ENCODE measurements at regions not wholly inside any gene's neighbourhood (a gene's known extent, or its start where the extent isn't known, plus 50 kb on each side); places are given as distances from the start of the nearest gene placed in this dataset.

DNA sequence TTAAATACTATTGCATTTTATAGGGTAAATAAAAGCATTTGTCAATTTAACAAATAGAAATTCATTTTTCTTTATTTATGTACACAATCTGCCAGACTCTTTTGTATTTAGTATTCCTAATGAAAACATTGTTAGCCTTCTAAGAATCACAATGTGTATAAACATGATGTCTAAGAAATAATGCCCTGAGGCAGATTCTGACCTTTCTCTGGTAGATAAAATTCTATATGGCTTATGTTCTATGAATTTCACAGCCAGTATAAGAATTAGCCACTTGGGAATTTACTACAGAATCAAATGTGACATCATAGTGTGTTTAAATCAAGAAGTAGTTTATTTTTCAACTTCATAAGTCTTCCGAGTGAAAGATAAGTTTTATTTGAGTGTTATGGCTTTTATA lies 457.4 kb downstream of the ZIC1 start:
- H3K4me3 ChIP-seq (replicated peaks in 1 of 2; ENCODE audit: low read depth in 2 of 2, low read length in 2 of 2) = no peak overlapping the region
- no peak for DNase-seq (ENCODE audit: low read depth in 2 of 2)
- TF ChIP-seq, protein P1, sequence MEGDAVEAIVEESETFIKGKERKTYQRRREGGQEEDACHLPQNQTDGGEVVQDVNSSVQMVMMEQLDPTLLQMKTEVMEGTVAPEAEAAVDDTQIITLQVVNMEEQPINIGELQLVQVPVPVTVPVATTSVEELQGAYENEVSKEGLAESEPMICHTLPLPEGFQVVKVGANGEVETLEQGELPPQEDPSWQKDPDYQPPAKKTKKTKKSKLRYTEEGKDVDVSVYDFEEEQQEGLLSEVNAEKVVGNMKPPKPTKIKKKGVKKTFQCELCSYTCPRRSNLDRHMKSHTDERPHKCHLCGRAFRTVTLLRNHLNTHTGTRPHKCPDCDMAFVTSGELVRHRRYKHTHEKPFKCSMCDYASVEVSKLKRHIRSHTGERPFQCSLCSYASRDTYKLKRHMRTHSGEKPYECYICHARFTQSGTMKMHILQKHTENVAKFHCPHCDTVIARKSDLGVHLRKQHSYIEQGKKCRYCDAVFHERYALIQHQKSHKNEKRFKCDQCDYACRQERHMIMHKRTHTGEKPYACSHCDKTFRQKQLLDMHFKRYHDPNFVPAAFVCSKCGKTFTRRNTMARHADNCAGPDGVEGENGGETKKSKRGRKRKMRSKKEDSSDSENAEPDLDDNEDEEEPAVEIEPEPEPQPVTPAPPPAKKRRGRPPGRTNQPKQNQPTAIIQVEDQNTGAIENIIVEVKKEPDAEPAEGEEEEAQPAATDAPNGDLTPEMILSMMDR (IDR thresholded peaks at IDR 0.05; ENCODE audit: low read depth, low read length) = no peak

DNA sequence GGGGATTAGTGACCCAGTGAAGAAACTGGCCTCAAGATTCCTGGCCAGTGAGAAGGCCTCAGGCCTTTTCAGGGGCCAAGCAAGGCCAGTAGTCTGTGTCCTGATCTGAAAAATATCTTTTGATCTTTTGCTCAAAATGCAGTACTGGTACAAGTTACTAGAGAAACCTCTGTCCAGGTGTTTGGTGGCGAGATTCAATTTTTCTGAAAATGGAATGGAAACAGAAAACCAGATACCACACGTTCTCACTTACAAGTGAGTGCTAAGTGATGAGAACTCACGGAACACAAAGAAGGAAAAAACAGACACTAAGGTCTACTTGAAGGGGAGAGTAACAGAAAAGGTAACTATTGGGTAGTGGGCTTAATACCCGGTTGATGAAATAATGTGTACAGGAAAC lies 463.4 kb downstream of the ZIC1 start:
- no peak overlapping the region for H3K4me3 ChIP-seq (replicated peaks in 1 of 2; ENCODE audit: low read depth in 2 of 2, low read length in 2 of 2)
- TF ChIP-seq, protein P1 (IDR thresholded peaks at IDR 0.05; ENCODE audit: low read depth, low read length) = no peak
- DNase-seq (ENCODE audit: low read depth in 2 of 2) = no peak

DNA sequence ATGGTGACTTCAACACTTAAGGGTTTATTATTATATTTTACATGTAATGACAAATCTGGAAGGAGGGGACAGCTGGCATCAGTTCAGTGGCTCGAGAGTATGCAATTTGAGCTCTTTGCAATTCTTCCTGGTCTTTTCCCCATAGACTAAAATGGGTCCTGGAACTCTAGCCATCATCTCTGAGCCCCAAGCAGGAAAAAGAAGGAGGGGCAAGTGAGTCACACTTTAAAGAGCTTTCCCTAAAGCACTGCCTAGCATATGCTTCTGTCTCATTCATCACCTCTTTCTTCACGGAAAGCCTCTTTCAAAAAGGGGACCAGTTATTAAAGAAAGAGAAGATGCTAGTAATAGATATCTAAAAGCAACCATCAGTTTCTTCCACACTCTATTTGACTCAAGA lies 466.3 kb downstream of the ZIC1 start:
- H3K4me3 ChIP-seq (replicated peaks in 1 of 2; ENCODE audit: low read depth in 2 of 2, low read length in 2 of 2) = no peak overlapping the region
- no peak for DNase-seq (ENCODE audit: low read depth in 2 of 2)
- TF ChIP-seq, protein P1 (IDR thresholded peaks at IDR 0.05; ENCODE audit: low read depth, low read length) = no peak

DNA sequence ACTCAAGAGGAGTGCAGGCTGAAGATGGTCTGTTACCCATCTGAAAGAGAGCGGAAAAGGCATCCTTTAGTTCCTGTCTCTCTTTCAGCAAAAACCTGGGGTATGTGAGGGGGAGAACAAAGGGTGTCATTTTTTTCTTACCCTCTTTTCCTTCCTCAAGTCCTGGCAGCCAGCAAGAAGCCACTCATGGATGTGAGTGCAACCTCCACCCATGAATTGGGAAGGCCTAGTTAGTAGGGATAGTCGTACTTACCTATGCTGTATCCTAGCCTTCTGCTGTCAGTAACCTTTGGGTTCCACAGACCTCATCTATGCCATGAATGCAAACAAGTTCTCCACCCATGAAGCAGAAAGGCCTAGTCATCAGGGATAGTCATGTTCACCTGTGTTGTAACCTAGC lies 472.8 kb downstream of the ZIC1 start:
- DNase-seq (ENCODE audit: low read depth in 2 of 2) = peak in 1 of 2 donors; percentile 6
- TF ChIP-seq, protein P1 (IDR thresholded peaks at IDR 0.05; ENCODE audit: low read depth, low read length) = no peak
- H3K4me3 ChIP-seq (replicated peaks in 1 of 2; ENCODE audit: low read depth in 2 of 2, low read length in 2 of 2) = no peak overlapping the region

DNA sequence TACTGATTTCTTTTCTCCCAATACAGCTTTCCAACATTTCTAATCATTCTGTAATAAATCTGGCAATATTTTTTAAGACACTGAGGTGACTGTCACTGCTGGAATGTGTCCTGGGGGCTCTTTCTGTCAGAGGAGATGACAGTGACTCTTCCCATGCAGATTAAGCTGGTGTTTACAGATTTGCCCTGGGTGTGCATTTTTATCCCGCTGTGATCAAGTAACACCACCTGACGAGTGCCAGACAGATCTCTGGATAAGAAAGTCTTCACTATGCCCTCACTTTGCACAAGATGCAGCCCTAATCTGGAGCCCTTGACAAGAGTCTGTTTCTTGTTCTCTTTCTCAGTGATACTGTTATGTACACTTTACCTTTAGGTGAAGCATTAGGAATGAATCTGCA lies 477.7 kb downstream of the ZIC1 start:
- no peak overlapping the region for H3K4me3 ChIP-seq (replicated peaks in 1 of 2; ENCODE audit: low read depth in 2 of 2, low read length in 2 of 2)
- DNase-seq (ENCODE audit: low read depth in 2 of 2) = no peak
- TF ChIP-seq, protein P1 (IDR thresholded peaks at IDR 0.05; ENCODE audit: low read depth, low read length) = no peak

DNA sequence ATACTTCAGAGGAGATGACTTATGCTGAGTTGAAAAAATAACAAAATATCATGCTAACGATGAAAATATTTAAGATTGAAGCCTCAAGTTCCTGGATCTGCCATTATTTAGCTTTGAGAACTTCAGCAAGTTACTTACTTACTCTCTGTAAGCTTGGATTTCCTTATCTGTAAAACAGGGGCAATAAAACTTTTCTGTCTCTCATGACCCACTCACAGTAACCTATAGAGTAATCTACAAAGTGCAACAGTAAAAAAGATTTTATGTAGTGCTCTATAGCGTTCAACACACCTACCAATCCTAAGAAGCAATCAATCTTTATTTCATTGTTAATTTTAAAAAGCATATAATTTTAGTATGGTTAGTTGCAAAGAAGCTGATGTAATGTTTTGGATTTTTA lies 478.6 kb downstream of the ZIC1 start:
- DNase-seq (ENCODE audit: low read depth in 2 of 2) = no peak
- TF ChIP-seq, protein P1 (IDR thresholded peaks at IDR 0.05; ENCODE audit: low read depth, low read length) = no peak
- no peak overlapping the region for H3K4me3 ChIP-seq (replicated peaks in 1 of 2; ENCODE audit: low read depth in 2 of 2, low read length in 2 of 2)

DNA sequence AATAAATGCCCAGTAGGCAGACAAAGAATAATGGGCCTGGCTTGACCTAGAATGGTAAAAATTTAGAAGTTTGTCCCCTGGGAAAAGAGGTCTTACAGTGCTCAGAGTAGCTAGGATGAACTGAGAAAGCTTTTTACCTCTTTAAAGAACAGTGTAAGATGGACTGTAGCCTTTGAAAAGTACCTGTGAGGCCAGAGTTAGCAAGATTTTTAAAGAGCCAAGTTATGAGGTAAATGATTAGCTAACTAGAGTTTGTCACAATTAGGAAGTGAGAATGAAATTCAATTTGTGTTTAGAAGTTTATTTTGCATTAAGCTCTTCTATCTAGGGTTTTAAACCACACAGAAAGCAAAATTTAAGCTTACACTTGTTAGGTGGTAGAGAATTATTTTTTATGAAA lies 480.9 kb downstream of the ZIC1 start:
- TF ChIP-seq, protein P1 (IDR thresholded peaks at IDR 0.05; ENCODE audit: low read depth, low read length) = no peak
- H3K4me3 ChIP-seq (replicated peaks in 1 of 2; ENCODE audit: low read depth in 2 of 2, low read length in 2 of 2) = no peak overlapping the region
- no peak for DNase-seq (ENCODE audit: low read depth in 2 of 2)
